Fibroblast of skin of right quadriceps (primary cell): ENCODE measurements at regions not wholly inside any gene's neighbourhood (a gene's known extent, or its start where the extent isn't known, plus 50 kb on each side); places are given as distances from the start of the nearest gene placed in this dataset.
"Not testable (repeated sequence)": the region's sequence is repeated elsewhere in the genome, so short reads cannot be mapped to it uniquely, and the experiment has no call there.

ENCODE experiments used
- DNase-seq: peaks from one replicate; pipeline ENCODE4 v3.0.0-alpha.2; 2013

GRCh38 chr4:183816882-183817509 lies 88.1 kb upstream of the STOX2 start:
- no peak for DNase-seq

GRCh38 chr4:183818591-183818990 lies 86.5 kb upstream of the STOX2 start:
- DNase-seq = not testable (repeated sequence)

GRCh38 chr4:183821076-183821853 lies 83.8 kb upstream of the STOX2 start:
- DNase-seq = no peak

GRCh38 chr4:183823434-183823833 lies 81.7 kb upstream of the STOX2 start:
- DNase-seq = peak; percentile 73

DNA sequence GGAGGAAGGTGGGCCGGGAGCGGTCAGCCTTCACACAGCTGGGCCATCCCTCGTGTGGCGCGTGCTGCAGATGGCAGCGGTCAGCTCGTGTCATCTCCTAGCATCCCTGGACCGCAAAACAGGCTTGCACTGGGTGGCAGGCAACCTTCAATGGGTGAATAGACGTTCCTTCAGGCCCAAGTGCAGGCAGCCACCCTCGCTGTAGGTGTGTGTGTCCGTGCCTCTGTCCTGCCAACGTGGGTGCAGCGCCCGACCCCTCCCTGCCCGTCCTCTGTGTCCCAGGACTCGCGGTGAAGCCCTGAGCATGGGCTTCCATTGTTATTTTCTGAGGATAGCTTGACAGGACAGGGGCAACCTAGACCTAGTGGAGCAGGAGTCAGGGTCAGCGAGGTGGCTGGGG lies 79.8 kb upstream of the STOX2 start:
- DNase-seq = no peak

DNA sequence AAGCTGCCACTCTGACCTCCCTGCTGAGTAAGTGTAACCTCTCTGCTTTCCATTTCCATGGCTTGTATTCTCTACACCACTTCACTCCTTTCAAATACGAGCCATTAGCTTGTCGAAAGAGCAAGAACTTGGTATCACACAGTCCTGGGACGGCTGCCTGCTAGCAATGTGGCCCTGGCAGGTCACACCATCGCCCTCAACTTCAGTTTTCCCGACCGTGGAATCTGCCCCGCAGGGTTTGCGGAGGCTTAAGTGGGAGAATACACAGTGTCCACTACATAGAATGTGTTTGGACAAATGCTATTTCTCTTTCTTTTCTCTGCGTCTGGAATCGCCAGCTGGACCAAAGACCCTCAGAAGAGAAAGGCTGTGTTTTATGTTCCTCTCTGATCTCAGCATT lies 78.6 kb upstream of the STOX2 start:
- DNase-seq = no peak

DNA sequence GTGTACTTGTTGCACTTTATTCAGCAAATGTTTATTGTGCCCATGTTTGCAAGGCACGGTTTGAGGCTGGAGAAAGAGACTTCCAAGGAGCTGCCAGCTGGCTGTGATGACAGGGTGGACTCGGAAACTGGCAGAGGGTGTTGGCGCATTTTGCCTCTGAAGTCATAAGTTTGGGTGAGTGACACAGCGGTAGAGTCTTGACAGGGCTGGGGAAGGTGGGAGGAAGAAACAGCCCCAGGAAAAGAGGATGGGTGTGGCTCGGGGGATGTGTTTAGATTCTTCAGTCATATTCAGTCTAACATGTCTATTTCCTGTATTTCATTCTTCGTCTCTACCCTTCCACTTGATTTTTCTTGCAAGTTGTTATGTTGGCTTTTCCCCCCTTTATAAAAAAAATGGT lies 77.0 kb upstream of the STOX2 start:
- DNase-seq = no peak

DNA sequence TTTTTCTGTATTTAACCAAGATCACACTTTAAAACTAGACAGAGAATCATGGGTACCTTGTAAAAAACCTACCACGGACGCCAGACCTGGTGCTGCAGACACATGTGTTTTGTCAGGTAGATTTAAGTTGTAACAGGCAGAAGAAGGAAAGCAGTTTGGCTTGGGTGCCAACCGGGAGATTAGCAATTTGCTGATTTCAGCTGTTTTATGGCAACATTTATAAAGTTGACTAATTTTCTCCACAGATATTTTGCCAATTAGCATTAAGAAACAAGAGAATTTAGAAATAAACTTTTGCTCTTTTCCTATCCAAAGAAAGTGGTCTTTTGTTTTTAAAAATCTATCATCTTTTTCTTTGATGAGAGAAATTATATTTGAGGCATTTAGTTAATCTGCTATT lies 76.3 kb upstream of the STOX2 start:
- DNase-seq = no peak

GRCh38 chr4:183830438-183830985 lies 74.6 kb upstream of the STOX2 start:
- DNase-seq = no peak

GRCh38 chr4:183831026-183831446 lies 74.1 kb upstream of the STOX2 start:
- DNase-seq = no peak

DNA sequence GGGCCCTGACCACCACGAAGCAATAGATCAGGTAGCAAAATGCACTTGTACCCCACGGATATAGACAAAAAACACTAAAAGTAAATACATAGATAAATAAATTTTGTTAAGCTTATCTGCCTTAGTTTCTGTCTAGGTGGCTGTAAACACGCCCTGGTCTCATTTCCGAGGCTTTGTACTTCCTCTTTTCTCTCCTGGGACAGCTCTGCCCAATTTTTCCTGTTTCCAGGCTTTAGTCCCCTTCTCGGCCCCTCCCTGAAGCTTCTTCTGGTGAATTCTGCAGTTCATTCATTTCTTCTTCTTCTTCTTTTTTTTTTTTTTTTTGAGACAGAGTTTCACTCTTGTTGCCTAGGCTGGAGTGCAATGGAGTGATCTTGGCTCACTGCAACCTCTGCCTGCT lies 73.4 kb upstream of the STOX2 start:
- no peak for DNase-seq

DNA sequence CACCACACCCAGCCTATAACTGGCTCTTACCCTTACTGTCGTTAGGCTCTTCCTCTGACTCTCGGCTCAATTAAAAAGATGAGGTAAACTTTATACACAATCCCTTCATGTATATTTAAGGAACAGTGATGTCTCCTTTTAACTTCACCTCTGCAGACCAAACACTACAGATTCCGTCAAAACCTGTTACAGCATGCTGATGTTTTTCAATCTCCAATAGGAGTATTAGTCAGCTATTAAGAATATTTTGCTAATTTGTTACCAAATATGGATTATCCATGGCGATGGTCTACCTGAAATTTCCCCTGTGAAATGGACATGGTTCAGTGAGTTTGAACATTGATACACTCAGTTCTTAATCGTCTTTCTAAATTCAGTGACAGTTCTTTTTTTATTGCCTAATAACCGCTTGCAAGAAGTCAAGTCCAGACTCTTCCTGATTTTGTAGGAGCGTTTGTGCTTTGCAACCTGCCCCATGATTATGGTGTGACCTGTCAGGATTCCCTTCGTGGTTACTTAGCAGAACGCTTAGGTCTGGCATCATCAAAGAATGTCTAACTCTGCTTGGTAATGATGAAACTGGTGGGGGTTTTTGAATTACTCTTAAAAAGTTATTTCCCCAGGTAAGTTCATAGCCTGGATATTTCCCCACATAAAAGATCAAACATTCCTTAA lies 72.2 kb upstream of the STOX2 start:
- DNase-seq = no peak

DNA sequence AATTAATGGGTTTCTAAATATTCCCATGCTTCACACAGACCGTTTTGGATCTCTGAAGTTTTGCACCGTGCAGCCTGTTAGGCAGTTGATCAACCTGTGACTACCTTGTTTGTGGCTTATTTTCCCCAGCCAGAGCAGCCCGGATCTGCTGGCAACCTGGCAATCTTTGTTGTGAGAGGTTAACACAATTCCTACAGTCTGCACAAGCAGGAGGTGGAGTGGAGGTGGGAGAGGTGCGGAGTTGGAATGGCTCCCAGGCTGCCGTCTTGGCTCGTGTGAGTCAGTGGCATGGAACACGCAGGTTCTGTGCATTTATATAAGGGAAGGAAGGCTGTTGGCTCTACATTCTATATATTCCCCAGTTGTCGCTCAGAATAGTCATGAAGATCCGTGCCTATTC lies 70.9 kb upstream of the STOX2 start:
- DNase-seq = no peak

GRCh38 chr4:183837222-183837621 lies 67.9 kb upstream of the STOX2 start:
- DNase-seq = no peak

- no peak for DNase-seq
These were observed 66.0 kb upstream of the STOX2 start for GRCh38 chr4:183838987-183839712.

DNA sequence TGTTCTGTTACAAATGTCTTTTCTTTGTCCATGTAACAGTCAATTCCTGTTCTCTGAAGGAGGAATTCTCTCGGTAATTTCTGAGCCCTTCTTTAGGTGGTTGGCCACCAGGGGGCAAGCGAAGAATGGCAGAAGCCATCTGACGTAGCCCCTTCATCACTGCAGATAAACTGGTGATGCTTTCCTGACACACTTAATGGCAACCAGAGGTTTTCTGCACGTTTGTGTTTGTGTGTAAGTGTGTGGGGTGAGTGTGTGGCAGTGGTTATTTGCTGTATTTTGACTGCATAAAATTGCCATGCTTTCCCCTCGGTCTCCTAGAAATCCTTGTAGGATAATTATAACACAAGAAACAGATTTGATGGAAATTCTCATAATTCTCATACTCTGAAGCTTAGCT lies 64.8 kb upstream of the STOX2 start:
- DNase-seq = peak; percentile 68

DNA sequence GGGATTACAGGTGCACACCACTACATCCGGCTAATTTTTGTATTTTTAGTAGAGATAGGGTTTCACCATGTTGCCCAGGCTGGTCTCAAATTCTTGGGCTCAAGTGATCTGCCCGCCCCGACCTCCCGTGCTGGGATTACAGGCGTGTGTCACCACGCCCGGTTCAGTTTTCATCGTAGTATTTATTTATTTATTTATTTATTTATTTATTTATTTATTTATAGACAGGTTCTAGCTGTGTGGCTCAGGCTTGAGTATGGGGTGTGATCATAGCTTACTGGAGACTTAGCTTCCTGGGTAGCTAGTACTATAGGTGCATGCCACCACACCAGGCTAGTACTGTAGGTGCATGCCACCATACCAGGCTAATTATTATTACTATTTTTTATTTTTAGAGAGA lies 64.1 kb upstream of the STOX2 start:
- no peak for DNase-seq

DNA sequence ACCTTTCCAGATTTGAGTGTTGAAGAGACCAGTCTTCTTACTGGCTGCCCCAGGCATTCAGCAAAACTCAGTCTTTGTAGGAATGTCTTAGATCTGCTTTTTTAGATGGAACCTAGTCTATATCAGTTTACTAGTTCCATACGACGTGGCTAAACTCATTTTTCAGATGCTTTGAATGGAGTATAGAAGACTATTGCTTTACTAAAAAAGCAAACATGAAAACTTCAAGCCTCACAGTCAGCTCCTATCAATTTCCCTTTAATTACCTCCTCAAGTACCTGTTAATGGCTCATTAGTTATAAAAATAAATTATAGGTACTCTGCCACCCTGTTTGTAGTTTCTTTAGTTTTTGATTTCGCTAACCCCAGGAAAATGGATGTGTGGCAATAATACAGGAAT lies 63.0 kb upstream of the STOX2 start:
- DNase-seq = no peak

DNA sequence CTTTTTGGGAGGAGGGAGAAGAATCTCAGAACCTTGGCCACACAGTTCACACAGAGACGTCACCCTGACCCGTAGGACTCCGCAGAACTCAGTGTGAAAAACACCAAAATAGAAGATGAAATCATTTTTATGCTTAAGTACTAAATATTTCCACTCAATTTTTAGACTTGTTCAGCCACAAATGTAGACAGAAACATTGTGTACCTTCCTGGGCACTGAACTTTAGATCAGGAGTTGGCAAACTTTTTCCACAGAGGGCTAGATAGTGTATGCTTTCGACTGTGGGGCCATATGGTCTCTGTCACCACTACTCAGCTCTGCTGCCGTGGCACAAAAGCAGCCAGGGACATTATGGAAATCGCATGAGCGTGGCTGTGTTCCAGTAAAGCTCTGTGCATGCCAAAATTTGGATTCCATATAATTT lies 61.8 kb upstream of the STOX2 start:
- DNase-seq = no peak

DNA sequence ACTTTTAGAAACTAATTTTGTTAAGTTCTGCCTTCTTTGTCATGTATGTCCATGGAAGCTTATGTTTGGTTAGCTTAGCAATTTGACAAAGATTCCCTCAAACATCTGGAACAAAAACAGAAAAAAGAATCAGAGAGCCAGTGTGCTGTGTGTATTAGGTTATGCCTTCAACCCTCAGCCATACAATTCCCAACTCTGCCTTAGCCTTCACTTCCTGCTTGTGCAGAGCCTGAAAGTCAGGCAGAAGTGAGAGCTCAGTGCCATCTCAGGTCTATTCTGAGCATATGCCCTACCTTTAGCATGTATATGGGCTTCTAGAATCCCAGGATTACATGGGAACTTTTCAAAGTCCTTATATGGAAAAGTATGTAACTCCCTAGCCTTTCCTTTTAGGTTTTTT lies 58.2 kb upstream of the STOX2 start:
- DNase-seq = no peak

DNA sequence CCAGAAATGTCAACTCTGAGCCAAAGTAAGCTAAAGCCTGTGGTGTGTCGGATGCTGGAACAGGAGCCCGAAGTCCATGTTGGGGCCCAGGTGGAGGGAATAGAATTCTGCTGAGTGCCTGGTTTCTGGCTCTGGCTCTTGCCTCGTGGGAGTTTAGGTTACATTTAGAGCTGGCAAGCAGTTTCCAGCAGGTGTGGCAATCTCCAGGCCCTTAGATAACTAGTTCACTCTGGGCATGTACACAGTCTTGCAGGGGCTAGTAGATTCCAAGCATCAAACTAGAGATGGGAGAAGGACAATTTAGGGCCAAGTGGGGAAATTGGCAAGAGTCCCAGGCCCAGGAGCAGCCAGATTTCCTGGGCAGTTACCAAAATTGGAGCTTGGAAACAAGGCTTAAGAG lies 56.3 kb upstream of the STOX2 start:
- DNase-seq = no peak

DNA sequence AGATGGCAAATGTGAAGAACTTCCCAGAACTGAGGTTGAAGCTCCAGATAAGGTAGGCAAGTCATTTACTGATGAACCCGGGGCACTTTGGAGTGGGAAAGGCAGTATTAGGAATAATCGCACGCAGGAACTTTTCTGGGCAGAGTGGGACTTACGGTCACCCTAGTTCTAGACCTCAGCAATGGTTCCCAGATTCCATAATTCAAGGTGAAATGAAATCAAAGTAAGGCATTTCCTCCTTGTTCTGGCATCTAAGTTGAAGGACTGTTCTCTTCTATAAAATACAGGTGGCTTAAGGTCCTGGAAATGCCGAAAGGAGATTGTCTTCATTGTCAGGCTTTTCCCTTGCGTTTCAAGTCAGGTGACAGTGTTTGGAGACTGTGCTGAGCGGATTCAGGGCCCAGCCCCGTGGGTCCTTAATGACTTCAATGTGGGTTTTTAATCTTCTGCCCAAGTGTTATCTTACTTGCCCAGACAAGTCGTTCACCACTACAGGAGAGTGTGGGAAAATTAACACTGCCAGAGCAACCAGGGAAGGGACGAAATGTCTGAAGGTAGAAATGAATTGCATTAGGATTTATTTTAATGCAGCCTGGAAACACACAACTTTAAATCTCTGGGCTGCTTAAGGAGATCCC lies 52.1 kb upstream of the STOX2 start:
- DNase-seq = no peak

DNA sequence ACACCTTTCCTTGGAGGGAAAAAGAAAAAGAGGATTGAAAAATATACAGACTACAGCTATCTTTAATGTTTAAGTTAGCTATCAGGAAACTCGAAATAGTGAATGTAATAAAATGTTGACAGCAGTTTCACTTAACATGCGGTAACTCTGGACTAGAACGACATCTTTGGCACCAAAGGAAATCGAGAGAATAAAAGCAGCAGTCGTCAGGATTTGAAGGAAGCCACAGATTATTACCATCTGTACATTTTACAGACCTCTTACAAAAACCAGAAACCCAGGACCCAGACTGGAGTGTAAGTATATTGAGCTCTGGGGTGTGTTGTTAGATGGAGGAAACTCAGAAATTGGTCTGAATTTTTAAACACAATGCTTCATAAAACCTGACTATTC lies 51.6 kb upstream of the STOX2 start:
- no peak for DNase-seq
